HG03196 (cell line): ENCODE measurements at regions not wholly inside any gene's neighbourhood (a gene's known extent, or its start where the extent isn't known, plus 50 kb on each side); places are given as distances from the start of the nearest gene placed in this dataset.

Experiments
- ATAC-seq: cut with Tn5 transposase; IDR thresholded peaks from one replicate; pipeline ENCODE4 v1.9.1; 2021; ENCODE audit not compliant: unreplicated experiment

DNA sequence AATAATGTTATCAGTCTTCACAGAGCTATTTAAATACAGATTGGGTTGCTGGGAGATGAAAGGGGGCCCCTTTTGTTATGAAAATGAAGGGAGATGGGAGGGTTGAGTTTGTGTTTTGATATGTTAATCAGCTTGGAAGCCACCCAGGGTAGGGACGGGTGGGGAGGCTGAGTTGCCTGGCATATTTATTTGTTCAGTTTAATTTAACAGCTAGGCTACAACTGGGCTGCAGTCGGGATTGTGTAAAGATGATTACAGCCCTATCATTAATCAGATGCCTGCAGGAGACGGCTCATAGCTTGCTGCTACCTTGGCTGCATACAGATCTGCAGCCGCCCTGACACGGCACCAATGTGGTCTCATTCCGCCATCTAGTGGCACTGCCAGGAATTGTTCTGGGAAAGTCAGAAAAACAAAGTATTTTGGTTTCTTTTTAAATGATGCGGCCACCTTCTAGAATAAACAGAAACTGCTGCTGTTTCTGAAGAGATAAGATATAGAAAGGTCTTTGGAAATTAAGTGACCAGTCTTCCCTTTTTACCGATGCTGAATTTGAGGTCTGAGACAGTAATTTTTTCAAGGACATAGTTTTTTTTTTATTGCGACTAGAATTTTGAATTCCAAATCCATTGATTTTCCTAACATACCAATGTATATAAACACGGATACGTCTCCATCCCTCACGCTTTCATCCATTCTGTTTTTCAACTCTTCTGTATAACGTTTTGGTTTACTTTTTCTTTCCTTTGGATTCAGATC is 458.0 kb upstream of the ASIC2 start:
- ATAC-seq = no peak

DNA sequence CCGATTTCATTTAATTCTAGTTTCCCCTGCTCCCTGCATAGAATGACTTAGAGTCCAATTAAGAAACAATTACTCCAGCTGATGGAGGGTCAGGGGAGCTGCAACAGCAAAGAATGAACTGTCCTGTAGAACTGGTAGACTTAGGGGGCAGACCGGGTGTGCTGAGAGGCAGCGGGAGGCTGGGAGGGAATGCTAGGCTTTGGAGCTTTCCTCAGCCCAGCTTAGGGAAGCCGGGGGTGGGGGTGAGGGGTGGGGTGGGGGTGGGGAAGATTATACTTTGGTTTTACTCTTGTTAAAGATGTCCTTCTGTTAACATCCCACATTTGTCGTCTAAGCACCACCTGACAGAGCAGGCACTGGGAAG is 458.6 kb upstream of the ASIC2 start:
- no peak for ATAC-seq

DNA sequence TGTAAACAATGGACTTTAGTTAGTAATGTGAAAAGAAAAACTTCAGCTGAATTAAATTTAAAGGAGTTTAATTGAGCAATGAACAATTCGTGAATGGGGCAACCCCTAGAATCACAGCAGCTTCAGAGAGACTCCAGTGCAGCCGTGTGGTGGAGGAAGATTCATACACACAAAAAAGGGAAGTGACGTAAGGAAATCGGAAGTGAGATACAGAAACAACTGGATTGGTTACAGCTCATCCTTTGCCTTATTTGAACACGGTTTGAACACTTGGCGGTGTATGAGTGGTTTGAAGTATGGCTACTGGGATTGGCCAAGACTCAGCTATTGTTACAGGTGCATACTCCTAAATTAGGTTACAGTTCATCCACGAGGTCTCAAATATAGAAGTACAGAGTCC is 460.4 kb upstream of the ASIC2 start:
- ATAC-seq = no peak

DNA sequence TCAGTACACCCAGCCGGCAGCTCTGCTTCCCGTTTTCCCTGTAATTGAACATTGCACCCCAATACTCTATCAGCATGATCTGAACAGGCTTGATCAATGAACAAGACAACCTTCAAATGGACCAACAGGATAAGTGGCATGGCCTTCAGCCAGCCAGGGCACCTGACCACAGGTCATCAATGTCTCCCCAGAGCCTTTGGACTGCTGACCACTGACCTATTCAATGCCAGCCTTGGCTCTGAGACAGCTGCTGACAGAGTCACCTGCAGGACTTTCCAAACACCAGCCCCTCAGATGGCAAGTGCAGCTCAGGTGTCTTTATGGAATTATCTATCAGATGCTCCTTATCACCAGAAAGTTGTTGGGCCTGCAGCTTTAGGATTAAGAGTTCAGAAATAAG is 462.9 kb upstream of the ASIC2 start:
- no peak for ATAC-seq

DNA sequence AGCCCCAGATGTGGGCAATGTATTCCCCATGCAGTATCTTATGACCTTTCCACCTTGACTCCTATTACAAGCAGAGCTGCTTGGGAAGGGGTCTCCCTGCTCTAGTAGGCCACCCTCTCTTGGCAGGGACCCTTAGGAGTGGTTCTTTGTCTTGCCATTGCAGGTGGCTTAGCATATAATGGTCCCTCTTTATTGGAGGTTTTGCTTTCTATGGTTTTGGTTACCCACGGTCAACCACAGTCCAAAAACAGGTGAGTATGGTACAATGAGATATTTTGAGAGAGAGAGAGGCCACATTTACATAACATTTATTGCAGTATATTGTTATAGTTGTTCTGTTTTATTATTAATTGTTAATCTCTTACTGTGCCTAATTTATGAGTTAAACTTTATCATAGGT is 472.8 kb upstream of the ASIC2 start:
- ATAC-seq = no peak

DNA sequence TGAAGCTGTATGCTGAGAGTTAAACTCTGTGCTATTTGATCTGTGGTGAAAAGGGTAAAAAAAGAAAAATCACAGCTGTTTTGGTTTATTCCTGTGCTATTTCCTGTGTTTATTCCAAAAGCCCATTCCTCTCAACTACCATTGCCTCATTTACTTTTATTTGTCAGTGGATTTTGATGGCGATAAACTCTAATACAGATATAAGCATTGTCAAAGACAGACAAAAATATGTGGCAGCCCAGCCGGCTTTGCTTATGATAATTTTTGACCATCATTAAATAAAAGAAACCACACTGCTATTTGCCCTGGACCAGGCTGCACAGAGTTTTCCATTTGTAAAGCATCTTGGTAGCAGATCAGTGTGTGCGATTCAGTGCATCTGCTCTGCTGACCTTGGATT is 473.6 kb upstream of the ASIC2 start:
- no peak for ATAC-seq

DNA sequence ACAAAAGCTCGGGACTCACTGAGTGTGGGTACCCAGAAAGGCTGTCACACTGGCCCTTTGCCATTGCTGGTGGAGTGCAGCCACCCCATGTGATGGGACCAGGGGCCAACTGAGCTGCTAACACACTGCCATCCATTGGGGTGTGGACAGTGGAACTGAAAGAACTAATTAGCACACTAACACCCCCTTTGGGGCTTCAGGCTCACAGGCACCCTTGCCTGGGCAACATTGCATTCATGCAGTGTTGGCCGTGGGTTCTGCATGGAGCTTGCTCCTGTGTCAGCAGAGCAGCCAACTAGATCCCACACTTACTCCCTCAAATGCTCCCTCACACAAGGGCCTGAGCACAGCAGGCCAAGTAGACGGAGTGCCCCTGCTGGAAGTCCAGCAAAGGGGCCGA is 476.0 kb upstream of the ASIC2 start:
- ATAC-seq = no peak

DNA sequence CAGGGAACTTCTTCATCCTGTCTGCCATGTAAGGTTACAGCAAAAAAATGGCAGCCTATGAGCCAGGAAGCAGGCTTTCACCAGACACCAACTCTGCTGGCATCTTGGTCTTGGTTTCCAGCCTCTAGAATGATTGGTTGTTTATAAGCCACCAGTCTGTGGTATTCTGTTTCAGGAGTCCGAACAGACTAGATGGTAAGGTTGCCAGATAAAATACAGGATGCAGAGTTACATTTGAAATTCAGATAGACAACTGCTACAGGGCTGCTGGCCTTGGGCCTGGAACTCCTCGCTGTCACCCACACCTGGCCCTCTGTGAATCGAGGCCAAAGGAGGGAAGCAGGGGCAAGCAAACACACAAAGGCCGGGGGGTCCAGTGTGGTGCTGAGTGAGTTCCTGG is 478.8 kb upstream of the CCL2 start:
- ATAC-seq = no peak

DNA sequence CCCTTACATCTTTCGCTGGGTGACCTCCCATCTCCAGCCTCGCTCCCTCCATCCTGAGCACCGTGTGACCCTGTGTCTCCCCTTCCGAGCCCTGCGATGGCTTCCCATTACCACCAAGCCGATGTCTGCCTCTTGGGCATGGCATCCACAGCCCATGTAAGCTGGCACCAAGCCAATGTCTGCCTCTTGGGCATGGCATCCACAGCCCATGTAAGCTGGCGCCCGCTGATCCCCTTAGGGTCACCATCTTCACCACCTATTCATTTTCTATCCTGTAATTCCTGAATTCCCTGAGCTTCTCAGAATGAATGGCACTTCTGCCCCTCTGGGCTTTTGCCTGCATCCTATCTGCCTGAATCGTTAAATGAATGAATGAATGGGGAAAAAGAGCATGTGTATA is 478.2 kb upstream of the CCL2 start:
- ATAC-seq = no peak

DNA sequence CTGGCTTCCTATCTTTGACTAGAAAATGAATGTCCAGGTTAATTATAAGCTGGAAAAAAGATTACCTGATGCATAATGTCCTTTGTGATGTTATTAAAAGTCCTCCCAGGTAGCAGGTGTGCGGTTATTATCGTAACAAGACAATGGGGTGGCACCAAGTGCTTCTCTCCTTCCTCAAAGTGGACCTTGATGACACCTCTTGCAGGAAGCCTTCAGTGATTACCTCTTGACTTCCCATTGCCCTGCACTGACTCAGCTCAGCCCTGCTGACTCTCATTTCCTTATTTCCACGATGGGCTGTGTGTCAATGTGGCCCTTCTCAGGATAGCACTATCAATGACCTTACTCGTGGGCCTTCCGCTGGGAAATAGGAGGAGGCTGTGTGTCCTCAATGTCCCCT is 477.4 kb upstream of the CCL2 start:
- ATAC-seq = no peak

DNA sequence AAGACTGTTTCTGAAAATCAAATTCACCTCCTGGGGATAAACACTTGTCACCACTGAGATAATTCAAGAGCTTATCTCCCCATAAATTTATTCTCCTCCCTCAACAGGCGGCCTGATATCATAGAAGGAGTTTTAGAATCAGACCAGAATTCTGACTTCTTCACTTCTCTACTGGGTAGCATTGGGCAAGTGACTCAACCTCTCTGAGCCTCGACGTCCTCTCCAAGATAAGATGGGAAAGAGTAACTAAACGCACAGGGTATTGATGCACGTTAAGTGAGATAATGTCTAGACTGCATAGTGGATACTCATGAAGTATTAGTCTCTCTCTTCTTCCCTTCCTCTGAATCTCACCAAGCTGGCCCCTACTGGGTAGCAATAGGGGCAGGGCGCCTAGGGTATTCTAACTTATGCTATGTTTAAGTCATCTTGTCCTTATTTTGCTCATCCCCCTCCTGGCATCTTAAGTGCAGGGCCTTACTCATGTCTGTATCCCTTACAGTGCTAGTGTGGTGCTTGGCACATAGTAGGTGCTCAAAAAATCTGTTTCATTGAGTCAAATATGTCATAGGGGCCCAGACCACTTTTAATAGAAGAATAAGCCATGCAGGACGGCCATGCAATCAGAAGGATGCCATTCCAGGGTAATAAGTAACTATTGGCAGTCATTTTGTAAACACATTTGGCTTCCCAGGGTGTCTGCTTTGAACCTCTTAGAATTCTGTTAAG is 476.4 kb upstream of the CCL2 start:
- no peak for ATAC-seq

DNA sequence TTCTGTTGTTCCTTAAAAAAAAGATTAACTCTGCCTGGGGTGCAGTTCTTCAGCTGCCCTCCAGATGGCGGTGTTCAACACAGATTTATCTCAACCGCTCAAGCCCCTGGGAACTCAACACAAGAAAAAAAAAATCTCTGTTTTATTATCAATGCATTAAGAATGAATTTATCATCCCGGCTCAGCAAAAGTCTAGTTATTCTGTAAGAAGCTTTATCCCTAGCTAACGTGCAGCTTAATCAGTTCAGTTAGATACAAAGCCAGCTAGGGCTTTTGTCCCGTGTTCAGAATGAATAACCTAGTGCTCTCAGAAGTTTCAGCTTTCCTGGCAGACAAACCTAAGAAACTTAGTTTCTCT is 475.9 kb upstream of the CCL2 start:
- ATAC-seq = no peak

DNA sequence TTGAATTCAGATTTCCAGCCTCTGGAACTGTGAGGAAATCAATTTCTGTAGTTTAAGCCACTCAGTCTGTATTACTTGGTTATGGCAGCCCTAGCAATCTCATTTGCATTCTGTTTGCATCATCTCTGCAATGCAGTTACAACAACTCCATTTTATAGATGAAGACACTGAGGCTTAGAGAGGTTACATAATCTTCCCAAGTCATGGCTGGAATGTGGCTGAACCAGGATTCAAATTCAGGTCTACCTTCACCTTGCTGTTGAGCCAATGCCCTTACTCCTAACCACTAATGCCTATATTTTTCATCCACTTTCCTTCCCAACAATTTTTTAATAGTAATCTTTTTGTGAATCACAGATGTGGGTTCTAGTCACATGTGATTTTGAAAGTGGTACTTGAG is 469.8 kb upstream of the CCL2 start:
- no peak for ATAC-seq

DNA sequence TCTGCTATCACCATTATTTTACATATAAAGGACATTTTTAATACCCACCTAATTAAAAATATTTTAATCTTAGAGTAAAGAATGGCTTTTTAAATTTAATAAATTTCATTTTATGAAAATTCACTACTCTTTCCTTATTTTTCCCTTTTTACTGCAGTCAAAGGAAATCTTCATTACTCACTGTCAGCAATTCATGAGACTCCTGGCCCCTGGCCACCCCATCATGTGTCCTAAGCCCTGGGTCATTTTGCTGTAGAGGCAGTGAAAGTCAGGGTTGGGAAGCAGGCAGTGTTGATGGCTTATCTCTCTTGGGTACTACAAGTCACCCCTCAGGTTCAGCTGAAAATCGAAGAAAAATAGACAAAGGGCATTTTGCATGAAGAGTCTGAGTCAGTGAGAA is 468.6 kb upstream of the CCL2 start:
- ATAC-seq = no peak

DNA sequence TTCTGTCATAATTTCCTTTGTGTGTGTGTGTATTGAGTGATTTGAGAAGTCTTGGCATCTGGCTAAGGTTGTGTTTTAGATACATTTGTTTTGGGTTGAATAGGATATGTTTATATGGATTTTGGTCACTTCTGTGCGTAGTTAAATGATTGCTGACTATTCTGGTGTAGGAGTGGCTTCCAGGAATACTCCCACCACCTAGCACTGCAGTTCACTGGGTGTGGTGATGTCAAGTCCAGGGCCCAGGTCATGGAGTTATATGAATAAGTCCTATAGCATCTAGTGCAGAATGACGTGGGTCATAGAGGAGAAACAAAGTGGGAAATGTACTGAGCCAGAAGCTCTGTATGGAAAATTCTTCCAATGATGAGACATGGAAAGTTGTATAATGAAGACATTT is 465.4 kb upstream of the CCL2 start:
- ATAC-seq = no peak

DNA sequence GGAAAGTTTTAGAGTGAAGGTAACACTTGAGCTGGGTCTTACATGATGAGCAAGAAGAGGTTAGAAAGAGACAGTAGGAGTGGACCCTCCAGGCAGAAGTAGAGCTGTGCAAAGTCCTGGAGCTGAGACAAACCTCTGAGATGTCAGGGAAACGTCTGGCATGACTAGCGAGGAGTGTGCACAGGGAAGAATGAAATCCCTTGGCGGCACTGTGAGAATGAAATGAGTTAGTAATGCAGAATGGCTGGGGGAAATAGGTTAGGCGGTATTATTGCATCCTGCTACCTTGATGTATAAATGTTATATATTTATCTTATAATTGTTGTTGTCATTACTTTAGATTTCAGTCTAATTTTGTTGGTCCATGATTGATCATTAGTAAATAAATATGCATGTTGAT is 457.9 kb upstream of the CCL2 start:
- ATAC-seq = no peak

DNA sequence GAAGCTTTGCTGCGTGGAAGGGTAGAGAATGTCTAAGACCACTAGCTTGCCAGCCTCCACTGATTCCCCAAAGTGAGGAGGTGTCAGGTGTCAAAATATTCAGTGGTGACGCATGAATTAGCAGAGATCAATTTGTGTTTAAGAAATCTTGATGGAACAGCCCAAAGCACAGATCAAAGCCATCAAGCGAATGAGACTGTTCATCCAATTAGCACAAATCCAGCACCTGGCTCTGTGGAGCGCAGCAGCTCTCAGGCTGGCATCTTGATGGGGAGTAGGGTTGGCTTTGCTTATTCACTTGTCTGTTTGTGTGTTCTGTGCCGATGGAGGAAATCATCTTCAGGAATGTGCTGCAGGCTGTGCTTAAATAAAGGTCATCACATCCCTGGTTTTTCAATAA is 456.8 kb upstream of the CCL2 start:
- ATAC-seq = no peak

DNA sequence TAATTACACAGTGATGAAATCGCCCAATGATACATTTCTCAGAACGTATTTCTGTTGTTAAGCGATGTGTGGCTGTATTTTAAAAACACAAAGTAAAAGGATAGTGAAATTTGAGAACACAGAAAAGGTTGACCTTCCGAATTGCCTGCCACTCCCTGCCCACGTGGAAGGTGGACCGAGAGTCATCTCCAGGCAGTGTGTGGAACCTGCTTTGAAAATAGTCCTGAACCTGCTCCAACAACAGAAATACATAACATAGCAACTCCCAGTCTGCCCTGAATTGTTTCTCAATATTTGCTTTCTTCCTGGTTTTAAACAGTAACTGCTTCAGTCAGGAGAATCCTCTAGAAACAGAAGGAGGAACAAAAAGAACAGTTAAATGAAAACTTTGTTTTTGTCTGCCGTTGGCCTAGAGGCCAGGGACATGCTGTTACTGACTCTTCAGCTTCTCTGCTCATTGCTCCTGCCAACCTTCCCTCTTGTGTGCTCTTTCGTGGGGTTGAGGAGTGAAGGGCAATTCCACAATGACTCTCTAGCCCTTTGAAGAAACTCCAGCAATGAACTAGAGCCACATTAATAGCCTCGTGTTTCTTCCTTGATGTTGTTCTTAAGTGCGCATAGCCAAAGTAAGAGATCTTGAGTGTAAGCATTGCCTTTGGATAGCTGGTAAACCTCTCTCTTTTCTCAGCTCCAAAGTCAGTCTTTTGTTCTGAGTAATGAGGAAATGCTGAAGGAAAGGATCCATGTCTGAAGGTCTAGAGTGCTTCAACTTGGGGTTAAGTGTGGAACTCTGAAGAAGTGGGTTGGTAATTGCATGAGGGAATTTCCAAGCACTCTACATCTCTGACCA is 452.5 kb upstream of the CCL2 start:
- ATAC-seq = no peak

DNA sequence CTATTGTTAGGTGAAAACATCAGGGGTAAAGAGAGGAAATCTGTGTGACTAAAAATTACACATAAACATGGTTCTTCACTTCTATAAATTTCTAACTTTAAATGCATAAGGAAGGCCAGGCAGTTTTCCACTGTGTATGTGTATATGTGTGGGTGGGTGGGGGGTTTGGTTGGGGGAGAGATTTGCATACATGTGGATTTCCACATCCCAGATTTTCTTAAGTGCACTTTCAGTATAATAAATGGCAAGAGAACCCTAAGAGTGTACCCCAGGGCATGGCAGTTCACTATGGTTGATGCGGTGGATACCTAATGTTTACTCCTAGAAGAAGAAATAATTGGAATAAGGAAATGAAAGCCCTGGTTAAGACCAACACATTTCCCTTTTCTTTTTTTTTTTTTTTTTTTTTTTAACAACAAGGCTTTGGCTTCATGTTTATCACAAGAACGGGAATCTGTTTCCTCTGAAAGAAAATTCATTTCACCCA is 451.8 kb upstream of the CCL2 start:
- no peak for ATAC-seq

DNA sequence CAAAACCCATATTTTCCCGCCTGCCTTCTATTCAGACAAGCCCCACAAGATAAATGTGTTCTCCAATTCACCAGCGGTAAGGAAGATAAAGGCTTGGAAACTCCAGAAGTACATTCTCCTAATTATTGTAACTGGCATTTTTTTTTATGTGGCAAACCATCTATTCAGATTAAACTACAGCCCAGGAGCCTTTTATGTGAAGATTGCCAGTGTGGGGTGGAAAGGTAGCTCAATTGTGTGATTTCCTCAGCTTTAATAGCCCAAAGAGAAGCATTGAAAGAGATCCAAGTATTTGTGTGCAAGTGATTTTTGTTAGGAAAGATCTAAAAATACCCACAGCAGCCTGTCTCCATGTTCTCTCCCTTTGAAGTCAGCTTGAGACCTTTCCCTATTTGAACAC is 451.4 kb upstream of the CCL2 start:
- ATAC-seq = no peak

DNA sequence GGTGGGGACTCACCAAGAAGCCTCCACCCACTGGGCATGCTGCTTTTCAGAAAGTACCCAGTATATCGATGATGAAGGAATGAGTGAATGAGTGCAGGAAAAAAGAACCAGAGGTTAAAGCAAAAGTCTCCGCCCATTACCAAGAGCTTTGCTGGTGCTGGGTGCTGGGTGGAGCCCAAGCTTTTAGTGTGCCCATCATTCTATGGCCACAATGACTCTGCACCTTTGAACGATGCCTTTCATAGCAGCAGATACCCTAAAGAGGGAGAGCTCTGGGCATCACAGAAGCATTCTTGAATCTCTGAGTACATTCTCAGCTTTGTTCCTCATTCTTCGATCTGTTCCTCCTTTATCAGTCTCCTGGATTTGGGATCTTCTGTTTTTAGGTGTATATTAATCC is 450.7 kb upstream of the CCL2 start:
- no peak for ATAC-seq

DNA sequence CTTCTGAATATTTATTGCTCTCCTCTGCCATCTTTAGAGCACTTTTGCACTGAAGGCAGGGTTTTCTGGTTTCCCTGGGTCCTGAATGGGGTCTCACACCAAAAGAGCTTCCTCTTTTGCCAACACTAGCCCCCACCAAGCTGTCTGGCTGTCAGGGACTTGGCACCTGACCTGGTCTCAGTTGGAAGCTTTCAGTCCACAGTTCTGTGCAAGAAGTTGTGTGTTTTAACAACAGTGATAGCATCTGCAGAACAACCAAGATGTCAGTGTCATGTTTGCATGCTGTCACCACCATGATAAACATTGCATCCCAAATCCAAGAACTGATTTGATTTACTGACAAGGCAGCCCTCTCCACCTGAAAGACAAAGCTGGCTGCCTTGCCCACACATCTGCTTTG is 448.5 kb upstream of the CCL2 start:
- no peak for ATAC-seq
